ENCODE measurements at regions not wholly inside any gene's neighbourhood (a gene's known extent, or its start where the extent isn't known, plus 50 kb on each side); places are given as distances from the start of the nearest gene placed in this dataset.

DNA sequence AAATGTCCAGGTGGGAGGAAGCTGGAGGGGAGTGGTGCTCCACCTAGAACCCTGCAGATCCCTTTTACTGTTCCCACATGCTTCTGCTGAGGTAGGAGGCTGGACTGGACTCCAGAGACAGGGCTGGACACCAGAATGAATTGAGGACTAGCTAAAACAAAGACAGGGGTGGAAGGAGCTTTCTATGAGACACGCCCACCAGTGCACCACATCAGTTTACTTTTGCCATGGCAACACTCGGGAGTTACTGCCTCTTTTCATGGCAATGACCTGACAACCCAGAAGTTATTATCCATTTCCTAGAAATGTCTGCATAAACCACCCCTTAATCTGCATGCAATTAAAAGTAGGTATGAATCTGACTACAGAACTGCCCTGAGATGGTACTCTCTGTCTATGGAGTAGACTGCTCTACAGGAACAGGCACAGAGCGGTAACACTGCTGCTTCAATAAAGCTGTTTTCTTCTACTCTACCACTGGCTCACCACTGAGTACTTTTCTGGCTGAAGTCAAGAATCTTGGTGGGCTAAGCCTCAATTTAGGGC is 211.7 kb downstream of the TFAP2C start:
- no peak for DNase-seq

DNA sequence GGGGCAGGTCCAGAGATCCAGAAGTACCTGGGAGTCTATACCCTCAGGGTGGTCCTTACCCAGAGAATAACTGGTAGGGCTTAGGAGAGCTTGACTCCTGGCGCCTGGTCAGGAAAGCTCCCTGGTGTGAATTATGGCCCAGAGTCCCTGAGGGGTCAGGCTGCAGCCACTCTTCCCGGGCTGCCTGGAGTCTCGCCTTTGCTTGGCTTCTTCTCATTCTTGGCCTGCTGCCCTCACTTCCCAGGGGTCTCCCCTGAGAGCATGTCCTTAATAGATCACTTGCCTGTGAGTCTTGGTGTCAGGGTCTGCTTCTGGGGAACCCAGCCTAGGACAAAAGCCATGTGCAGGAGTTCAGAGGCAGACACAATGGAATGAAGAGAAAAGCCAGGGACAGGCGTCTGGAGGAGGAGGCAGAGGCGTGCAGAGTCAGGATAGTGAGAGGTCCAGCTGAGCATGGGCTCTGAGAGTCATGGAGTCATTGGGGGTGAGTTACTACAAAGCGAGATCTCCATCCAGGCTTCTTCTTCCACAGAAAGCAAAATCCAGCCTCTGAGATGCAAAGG is 212.3 kb downstream of the TFAP2C start:
- no peak for DNase-seq

DNA sequence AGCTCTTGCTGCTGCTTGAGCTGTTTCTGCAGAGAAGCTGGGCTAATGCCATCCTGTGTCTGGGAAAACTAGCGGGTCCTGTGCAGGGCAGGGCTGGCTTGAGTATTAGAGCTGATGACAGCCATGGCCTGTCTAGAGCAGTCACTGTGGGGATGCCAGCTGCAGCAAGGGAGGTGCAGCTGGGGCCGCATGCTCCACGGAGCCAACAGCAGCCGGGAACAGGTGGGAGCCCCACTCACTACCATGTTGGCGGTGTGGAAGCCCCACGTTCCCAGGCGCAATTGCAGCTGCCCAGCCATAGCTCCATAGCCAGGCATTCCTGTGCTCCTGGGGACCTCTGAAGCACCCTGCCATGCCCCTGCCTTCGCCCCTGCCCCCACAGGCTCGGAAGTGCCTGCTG is 212.9 kb downstream of the TFAP2C start:
- DNase-seq = no peak

DNA sequence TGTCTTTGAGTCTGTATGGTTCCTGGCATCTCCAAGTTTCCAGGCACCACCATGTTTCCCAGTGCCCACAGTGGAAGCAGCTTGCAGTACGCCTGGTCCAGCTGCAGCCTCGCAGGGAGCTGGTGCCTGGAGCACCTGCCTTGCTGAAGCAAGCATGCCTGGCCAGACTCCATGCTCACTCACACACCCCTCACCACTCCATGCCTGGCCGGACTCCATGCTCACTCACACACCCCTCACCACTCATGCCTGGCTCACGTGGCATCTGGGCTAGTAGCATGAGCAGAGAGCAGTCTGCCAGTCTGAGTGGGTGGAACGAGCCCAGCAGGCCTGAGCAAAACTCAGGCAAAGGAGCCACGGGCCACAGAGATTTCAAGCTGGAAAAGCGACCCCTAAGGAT is 214.3 kb downstream of the TFAP2C start:
- DNase-seq = peak; percentile 12

DNA sequence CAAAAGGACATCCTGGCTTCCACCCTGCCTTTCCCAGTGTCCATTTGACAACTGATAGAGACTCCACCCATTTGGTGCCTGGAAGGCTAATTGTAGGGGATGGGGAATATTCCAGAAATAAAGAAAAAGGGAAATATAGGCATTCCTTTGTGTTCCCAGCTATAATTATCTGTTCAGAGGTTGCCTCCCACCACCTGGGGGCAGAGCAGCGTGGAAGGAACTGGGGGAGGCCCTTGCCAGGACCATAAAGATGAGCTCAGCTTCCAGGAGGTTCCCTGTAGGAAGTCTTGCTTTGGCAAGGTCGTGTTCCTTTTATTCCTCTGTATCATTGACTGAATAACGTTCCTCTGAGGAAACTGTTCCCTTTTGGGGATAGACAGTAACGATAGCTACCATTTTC is 214.7 kb downstream of the TFAP2C start:
- no peak for DNase-seq

DNA sequence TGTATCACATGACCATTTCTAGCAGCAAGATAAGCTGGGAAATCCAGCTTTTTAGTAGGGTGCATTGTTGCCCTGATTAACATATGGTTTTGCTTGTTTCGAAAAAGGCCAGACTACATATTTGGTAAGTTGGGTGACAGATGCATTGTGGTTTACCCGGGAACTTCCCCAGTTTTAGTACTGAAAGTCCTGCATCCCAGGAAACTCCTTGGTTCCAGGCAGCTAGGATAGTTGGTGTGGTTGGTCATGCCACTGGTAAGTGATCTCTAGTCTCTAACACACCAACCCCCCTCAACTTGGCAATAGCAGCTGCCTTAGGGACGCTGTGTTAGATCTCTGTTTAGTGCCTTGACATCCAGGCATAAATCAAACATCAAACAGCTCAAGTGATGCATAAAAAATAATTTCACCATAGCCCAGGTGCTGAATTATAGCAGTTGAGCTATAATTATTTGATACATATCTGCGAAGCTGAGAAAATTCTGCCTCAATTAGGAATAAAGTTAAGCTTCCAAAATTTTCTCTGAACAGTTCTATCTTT is 216.5 kb downstream of the TFAP2C start:
- DNase-seq = no peak

DNA sequence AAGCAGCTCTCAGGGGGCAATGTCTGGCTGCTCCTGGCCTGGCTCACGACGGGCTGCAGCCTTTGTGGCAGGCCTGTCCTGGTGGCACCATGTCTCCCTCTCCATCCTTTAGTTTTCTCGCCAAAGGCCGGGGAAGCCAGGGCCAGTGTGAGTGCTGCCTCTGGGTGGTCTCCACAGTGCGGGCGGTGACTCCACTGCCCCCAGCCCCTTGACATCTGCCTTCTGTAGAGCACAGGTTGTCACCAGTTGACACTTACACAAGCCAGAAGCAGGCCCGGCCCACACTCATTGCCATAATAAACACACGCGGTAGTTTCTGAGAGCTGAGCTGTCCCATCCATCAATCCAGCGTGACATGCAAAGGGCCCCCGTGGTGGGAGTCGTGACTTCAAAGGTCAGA is 219.5 kb downstream of the TFAP2C start:
- no peak for DNase-seq

DNA sequence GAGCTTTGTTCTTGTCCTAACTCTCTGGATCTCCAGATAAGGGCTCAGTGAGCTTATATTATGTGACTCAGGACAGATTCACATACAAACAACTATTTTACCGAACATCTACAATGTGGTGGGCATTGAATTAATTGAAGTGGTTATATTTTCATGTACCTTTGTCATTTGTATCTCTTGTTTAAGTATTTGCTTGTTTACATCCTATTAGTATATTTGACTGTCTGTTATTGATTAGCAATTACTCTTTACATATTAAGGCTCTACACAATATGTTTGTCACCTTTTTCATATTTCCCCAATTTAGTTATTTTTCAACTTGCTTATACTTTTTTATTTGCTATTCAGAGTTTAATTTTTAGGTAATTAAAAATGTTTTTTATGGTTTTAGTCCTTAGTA is 222.4 kb downstream of the TFAP2C start:
- DNase-seq = no peak

DNA sequence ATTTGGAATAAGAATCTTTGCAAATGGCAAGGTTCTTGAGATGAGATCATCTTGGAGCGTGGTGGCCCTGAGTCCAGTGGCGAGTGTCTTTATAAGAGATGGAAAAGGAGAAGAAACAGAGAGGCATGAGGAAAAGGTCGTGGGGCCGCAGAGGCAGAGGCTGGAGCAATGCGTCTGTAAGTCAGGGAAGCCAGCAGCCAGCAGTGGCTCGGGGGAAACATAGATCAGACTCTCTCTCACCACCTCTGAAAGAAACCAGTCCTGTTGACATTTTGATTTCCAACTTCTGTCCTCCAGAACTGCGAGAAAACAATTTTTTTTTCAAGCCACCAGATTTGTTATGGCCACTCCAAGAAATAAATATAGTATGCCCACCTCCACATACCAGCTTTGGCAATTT is 226.6 kb downstream of the TFAP2C start:
- DNase-seq = no peak

DNA sequence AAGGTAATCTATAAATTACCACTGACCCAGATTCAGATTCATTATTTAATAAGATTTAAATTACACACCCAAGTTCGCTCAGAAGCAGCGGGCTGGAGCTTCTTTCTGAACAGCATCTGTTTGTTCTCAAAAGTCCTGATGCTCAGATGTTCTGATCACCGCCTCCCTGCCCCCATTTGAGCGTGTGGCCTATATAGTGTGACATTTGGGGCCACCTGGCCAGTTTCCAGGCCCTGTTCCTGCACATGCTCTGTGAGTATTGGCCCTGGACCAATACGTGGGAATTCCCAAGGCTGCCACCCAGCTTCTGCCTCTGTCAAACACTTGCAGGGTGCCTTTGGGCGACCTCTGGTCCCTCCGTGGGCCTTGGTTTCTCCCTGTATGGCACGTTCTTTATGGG is 228.8 kb downstream of the TFAP2C start:
- DNase-seq = no peak

DNA sequence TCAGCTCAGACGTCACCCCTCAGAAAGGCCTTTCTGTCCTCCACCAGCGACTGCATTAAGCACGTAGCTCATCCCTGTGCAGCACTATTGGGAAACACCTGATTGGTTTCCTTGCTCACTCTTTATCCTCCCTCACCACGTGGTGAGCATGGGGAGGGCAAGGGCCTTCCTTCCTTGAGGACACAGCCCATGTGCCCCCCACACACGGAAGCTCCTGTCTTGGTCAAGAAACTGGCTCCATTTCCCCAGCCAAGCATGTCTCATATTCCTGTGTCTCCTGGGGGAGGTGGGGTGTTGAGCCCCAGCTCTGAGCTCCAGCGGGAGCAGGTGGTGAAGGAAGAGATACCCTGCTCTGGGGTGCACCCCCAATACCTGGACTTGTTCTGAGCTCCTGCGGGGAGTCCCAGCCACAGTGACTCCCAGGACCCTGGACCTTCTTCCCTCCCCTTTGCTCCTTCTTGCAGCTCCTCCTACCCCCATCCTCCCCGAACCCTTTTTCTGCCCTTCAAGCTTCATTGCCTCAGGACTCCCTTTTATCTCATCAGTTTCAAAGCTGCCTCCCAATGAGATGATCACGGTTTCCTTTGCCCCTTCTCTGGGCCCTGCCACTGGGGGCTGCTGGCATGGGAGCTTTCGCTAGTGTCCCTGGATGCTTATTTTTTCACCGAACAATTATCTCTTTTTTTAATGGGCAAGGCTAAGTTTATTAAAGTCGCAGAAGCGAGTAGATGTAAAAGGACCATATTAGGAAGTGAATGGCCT is 230.1 kb downstream of the TFAP2C start:
- DNase-seq = no peak

DNA sequence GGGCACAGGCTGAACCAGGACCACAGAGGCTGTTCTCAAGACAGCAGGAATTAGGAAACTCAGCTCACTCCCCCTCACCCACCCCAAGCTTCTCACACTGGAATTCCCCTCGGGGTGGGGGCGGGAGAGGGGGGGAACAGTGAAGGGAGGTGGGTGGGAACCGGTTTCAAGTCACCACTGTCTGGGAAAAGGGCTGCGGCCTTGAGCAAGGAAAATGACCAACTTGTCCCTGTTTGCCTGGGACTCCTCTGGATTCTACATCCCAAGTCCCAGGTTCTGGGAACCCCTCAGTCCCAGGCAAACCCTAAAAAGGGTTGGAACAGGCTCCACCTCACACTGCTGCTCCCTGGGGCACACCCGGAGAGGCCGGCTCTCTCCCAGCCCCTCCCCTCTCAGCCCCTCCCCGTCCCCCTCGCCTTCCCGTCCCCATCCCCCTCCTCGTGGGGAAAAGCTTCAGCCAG is 230.7 kb downstream of the TFAP2C start:
- DNase-seq = no peak

DNA sequence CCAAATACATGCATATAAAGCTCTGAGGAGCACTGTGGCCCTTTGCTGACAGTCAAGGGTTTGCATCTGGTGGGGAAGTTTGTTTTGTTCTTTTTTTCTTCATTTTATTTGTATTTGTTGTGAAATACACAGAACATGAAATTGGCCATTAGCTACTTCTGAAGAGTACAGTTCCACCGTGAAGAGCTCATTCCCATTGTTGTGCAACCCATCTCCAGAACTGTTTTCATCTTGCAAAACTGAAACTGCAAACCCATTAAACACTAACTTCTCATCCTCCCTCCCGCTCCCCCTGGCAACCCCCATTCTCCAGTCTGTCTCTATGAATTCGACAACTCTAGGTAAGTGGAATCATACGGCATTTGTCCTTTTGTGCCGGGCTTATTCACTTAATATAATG is 231.3 kb downstream of the TFAP2C start:
- no peak for DNase-seq

DNA sequence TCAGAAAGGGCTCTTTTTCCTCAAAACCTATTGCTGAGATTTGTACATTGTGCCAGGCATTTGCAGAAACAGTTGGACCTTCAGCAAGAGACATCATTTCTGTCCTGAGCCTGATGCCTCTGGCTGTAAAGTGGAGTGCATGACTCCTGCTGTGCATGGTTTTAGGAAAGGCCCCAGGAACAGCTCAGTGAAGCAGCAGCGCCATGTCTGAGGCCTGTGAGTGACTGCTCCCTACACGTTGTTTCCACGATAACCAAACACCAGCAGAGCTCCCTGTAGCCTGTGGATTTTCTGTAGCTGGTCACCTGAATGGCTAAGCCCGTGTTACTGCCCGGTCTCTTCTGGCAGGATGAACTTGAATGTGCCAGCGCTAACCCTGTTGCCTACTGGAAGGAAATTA is 232.5 kb downstream of the TFAP2C start:
- DNase-seq = no peak

DNA sequence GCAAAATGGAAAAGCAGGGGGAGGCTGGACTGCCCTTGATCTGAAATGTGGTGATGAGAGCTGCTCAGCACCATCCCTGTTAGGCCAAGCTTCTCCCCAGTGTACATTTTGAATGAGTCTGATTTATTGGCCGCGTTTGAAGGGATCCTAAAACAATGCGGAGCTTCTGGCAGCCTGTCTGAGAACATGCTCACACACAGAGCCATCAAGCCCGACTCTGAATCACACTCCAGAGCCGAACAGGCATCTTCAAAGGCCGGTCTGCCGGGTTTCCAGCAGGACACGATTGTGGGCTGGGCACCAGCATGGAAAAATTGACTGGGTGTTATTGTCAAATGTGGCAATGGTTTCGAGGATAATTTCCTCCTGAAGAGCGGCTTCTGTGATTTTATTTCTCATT is 235.9 kb downstream of the TFAP2C start:
- no peak for DNase-seq

DNA sequence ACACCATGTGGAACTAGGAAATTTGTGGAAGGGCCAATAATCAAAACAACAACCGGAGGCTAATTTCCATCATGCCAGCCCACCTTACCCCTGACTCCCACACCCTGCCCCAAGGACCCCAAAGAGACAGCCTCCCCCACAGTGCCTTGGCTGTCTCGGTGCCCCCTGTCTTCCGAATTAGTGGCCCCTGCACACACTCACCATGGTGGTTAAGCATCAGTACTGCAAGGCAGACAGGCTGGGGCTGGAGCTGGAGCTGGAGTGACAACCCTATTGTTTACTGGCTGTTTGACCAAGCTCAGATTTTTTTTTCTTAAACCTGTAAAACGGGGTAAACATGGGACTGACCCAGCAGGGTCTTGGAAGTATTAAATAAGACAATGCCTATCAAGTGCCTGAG is 238.0 kb downstream of the TFAP2C start:
- DNase-seq = no peak

DNA sequence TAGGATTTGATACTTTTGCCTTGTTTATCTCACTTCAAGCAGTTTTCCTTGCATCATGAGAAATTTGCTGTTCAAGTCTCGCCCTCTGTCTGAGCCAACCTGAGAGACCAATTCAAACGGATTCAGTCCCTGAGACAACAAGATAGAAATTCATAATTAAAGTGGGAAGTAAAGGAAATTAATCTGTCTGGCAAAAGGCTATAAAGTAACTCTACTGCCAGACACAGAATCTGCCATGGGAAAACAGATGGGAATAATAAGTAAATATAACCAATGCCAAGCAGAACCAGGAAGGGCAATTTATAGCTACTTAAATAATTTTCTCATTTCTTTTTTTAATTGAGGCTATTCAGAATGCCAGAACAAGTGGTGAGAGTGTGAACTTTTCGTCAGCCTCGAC is 239.6 kb downstream of the TFAP2C start:
- no peak for DNase-seq

DNA sequence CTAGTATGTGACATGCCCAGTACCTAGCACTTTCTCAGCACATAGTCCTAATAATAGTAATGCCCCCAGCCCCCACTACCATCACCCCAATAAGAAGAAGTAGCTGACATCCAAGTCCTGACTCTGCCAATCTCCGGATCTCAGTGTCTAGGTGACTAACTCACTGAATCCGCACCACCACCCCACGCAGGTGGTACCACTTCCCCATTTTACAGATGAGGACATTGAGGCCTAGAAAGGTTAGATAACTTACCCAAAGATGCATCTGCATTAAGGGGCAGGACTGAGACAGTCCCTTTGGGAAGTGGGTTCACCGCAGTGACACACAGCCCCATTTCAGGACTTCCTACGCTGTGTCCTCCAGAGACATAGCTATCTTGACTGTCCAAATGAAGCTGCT is 241.2 kb downstream of the TFAP2C start:
- DNase-seq = no peak

DNA sequence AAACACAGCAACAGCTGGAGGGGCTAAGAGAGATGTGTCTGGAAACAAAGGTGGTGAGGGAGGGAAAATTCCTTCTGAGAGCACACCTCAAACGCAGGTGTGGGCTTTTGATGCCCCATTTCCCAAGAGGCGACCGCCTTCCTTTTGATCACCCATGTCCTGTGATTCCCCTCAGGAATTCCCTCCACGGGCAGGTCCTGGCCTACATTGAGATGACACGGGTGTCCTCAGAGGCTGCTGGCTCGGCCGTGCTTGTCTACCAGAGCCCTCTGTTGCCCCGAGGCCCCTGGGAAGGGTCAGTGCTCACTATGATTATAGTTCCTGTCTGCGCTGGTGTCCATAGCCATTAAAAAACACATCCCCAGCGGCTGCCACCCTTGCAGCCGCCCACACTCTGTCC is 242.6 kb downstream of the TFAP2C start:
- DNase-seq = no peak

DNA sequence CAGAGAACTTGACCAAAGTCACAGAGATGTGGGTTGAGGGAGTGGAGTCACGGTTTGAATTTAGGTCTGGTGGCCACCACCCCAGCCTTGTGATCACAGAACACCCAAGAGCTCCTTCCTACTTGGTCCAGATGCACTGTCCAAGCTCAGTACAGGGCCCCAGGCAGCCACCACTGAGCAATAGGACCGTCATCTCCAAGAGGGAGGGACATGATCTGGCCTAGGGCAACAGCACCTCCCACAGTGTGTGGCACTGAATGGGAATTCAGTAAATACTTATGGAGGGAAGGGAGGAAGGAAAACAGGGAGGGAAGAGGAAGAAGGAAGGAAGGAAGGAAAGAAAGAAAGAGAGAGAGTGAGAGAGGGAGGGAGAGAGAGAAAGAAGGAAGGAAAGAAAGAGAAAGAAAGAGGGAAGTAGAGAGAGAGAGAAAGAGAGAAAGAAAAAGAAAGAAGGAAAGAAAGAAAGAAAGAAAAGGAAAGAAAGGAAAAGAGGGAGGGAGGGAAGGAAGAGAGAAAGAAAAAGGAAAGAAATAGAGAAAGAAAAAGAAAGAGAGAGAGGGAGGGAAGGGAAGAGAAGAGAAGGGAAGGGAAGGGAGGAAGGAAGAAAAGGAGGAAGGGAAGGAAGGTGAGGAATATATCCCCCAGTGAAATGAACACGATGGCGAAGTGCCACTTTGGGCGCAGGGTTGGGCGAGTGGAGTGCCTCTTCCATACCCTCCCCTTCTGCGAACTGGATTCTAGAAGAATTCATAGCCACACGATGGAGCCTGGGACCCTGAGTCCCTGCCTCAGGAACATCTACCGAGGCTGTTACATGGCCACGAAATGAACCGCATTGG is 243.7 kb downstream of the TFAP2C start:
- no peak for DNase-seq

DNA sequence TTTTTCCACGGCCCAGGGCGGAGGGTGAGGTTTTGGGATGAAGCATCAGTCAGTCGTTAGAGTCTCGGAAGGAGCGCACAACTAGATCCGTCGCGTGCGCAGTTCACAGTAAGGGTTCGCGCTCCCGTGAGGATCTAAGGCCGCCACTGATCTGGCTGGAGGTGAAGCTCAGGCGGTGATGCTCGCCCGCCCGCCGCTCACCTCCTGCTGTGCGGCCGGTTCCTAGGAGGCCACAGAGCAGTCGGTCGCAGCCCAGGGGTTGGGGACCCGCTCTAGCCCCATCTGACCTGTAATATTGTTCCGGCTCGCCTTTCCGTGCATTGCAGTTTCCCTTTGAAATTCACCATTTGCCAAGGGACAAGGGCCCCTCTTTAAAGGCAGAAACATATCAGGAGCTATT is 244.7 kb downstream of the TFAP2C start:
- no peak for DNase-seq

DNA sequence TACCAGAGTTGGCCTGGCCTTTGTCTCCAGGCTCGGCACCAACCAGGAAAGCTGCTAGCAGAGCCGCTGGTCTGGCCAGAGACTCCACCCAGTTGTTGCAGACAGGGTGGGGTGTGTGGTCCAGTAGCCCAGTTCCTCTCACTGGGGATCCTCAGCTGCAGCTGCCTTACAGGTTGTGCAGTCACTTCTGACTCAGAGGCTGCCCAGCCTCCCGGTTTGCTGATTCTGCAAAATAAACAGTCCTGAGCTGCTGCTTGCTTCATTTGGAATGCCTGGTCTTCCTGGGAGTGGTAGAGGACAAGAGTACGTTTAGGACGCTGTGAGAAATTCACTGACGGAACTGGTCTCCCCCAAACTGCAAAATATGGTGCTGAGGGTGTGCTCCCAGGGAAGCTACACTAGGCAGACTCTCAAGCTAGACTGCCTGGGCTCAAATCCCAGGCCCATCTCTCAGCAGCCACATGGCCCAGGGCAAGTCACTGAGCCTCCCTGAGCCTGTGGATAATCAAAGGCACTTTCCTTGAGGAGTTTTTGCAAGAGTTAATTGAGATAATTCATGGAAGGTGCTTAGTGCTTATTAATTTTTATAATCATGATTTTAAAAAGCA is 246.1 kb downstream of the TFAP2C start:
- DNase-seq = no peak

DNA sequence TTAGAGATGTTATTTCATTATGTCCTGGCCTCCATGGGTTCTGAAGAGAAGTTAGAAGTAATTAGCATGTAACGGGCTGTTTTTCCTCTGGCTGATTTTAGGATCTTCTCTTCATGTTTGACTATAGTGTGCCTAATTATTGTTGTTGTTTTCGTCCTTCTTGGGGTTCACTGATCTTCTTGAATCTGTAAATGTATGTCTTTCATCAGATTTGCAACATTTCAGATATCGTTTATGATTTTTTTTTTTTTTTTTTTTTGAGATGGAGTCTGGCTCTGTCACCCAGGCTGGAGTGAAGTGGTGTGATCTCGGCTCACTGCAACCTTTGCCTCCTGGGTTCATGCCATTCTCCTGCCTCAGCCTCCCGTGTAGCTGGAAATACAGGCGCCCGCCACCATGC is 246.7 kb downstream of the TFAP2C start:
- no peak for DNase-seq

Measured in DMS79 (cell line).